Endothelial cell of umbilical vein (primary cell): ENCODE measurements at regions not wholly inside any gene's neighbourhood (a gene's known extent, or its start where the extent isn't known, plus 50 kb on each side); places are given as distances from the start of the nearest gene placed in this dataset.

Experiments used
- BruUV-seq: library from RNA; stranded (reverse); fragments of 400-500 nt; replicated peaks from 2 replicates; lab custom pipeline; 2021; lab: Mats Ljungman, UMichigan
- CTCF ChIA-PET: fragments of 300-600, 350-600 bp; sonication (Branson Sonifier 250); formaldehyde crosslinking; loops from one replicate; lab custom pipeline; 2021; ENCODE audit warnings: antibody characterized with exemption, inconsistent platforms; lab: Charles Lee
- POLR2A ChIA-PET: fragments of 300-600, 350-600 bp; sonication (Branson Sonifier 250); formaldehyde crosslinking; loops from one replicate; lab custom pipeline; 2021; ENCODE audit warnings: antibody characterized with exemption, inconsistent platforms; lab: Charles Lee
- DNase-seq: peaks from one replicate; pipeline ENCODE4 v3.0.0-alpha.2; 2011; ENCODE audit warnings: low read depth, low spot score
- FAIRE-seq: peaks from 2 replicates; lab custom pipeline; 2011; peaks lifted over from hg19 to GRCh38; lab: Jason Lieb, UNC
- H2AFZ ChIP-seq: 2 replicates; pipeline ENCODE4 v1.6.0; 2012; ENCODE audit warnings: low read depth, low read length, control low read depth, inconsistent platforms
- H3K27ac ChIP-seq: 2 replicates; pipeline ENCODE4 v1.5.1; 2011; ENCODE audit warnings: low read depth, mild to moderate bottlenecking, control low read depth, low read length, moderate library complexity; ENCODE audit not compliant: insufficient read depth
- H3K27me3 ChIP-seq, 2 experiments: 2 replicates each; pipeline versions ENCODE4 v1.6.0 to v1.6.1; 2011; ENCODE audit warnings: low read length in 2 of 2, mixed read lengths in 1 of 2; ENCODE audit not compliant: control insufficient read depth in 2 of 2, insufficient read depth in 2 of 2
- H3K36me3 ChIP-seq, 2 experiments: 2 replicates in 1 of 2; 3 replicates in 1 of 2; pipeline ENCODE4 v1.5.1; 2011; ENCODE audit warnings: low read length in 2 of 2, mild to moderate bottlenecking in 1 of 2, moderate library complexity in 1 of 2; ENCODE audit not compliant: control insufficient read depth in 2 of 2, insufficient read depth in 2 of 2; ENCODE audit errors: extremely low read depth in 1 of 2
- H3K4me1 ChIP-seq: 3 replicates; pipeline ENCODE4 v1.5.1; 2011; ENCODE audit warnings: mild to moderate bottlenecking, low read length; ENCODE audit not compliant: control insufficient read depth, insufficient read depth; ENCODE audit errors: extremely low read depth
- H3K4me2 ChIP-seq: 2 replicates; pipeline ENCODE4 v1.6.1; 2011; ENCODE audit warnings: low read length, control low read depth, mixed read lengths; ENCODE audit not compliant: insufficient read depth
- H3K4me3 ChIP-seq, 3 experiments: fragments of 200-600 bp in 1 of 3; sonication (generic), shearing (Covaris generic) in 1 of 3; replicated peaks in 1 of 3; 2 replicates each; pipeline ENCODE4 v1.5.1; 2011 to 2016; ENCODE audit warnings: control low read depth in 3 of 3, low read length in 3 of 3, mild to moderate bottlenecking in 2 of 3, inconsistent platforms in 1 of 3, low read depth in 1 of 3, moderate library complexity in 1 of 3; ENCODE audit not compliant: insufficient read depth in 1 of 3
- H3K79me2 ChIP-seq: 2 replicates; pipeline ENCODE4 v1.6.0; 2012; ENCODE audit warnings: low read length, inconsistent platforms; ENCODE audit not compliant: control insufficient read depth, insufficient read depth
- H3K9ac ChIP-seq: replicated peaks from 2 replicates; pipeline ENCODE3; 2011; ENCODE audit warnings: low read length, control low read depth; ENCODE audit not compliant: insufficient read depth; ENCODE audit errors: extremely low read depth
- H3K9me1 ChIP-seq: replicated peaks from 3 replicates; pipeline ENCODE4 v1.6.0; 2011; ENCODE audit warnings: mild to moderate bottlenecking, low read length; ENCODE audit not compliant: control insufficient read depth, insufficient read depth; ENCODE audit errors: extremely low read depth
- H3K9me3 ChIP-seq: replicated peaks from 2 replicates; pipeline ENCODE4 v1.5.1; 2012; ENCODE audit warnings: low read length, inconsistent platforms; ENCODE audit not compliant: control insufficient read depth, insufficient read depth
- H4K20me1 ChIP-seq: replicated peaks from 2 replicates; pipeline ENCODE3; 2011; ENCODE audit warnings: mild to moderate bottlenecking, low read length; ENCODE audit not compliant: control insufficient read depth, insufficient read depth; ENCODE audit errors: extremely low read depth
- CTCF ChIP-seq, 2 donors: IDR thresholded peaks; 1 replicate in 1 of 2; 2 replicates in 1 of 2; pipeline ENCODE4 v1.5.1; 2011; ENCODE audit warnings: low read length in 2 of 2, mild to moderate bottlenecking in 2 of 2, moderate library complexity in 2 of 2, control low read depth in 1 of 2, inconsistent platforms in 1 of 2, low read depth in 1 of 2; ENCODE audit not compliant: insufficient read depth in 1 of 2; ENCODE audit errors: extremely low read depth in 1 of 2
- EZH2 ChIP-seq: IDR thresholded peaks from 2 replicates; pipeline ENCODE4 v1.6.1; 2012; ENCODE audit warnings: borderline replicate concordance, low read depth, mild to moderate bottlenecking, moderate library complexity, low read length, inconsistent platforms; ENCODE audit not compliant: severe bottlenecking
- FOS ChIP-seq: IDR thresholded peaks from 2 replicates; pipeline ENCODE4 v1.6.1; 2011; ENCODE audit warnings: mild to moderate bottlenecking, low read length, moderate library complexity, borderline replicate concordance; ENCODE audit not compliant: insufficient read depth
- GATA2 ChIP-seq: IDR thresholded peaks from 2 replicates; pipeline ENCODE4 v1.7.0; 2011; ENCODE audit warnings: low read depth, mild to moderate bottlenecking, moderate library complexity, mixed read lengths, low read length; ENCODE audit not compliant: insufficient read length, insufficient read depth
- JUN ChIP-seq: IDR thresholded peaks from 2 replicates; pipeline ENCODE4 v1.6.1; 2011; ENCODE audit warnings: borderline replicate concordance, low read depth; ENCODE audit not compliant: insufficient read length, insufficient read depth
- MAX ChIP-seq: IDR thresholded peaks from 2 replicates; pipeline ENCODE4 v1.6.1; 2011; ENCODE audit not compliant: insufficient read depth, insufficient read length
- MYC ChIP-seq: IDR thresholded peaks from one replicate; pipeline ENCODE4 v1.6.1; 2011; ENCODE audit warnings: mild to moderate bottlenecking, low read depth, low read length
- POLR2A ChIP-seq: IDR thresholded peaks from 2 replicates; pipeline ENCODE4 v1.6.1; 2012; ENCODE audit warnings: low read depth, mild to moderate bottlenecking, control low read depth, low read length
- POLR2AphosphoS5 ChIP-seq: IDR thresholded peaks from 2 replicates; pipeline ENCODE4 v1.6.1; 2012; ENCODE audit warnings: low read depth, mild to moderate bottlenecking, control low read depth, low read length, moderate library complexity; ENCODE audit not compliant: insufficient read depth
- dilution Hi-C: fragments of 300-500 bp; cut with MboI; formaldehyde crosslinking; loops from one replicate; pipeline ENCODE4 v1.15.0; 2019; ENCODE audit warnings: low sequenced_read_pairs; ENCODE audit not compliant: extremely low pct_ligation_motif_present
- intact Hi-C: fragments of 100-400 bp; cut with micrococcal nuclease; formaldehyde crosslinking; loops from one replicate; pipeline ENCODE4 v1.10.0; 2022

- Histone ChIP-seq H3K9me3 (no peaks in the 10 kb centered on the region), H3K27me3 (no peaks in the 10 kb centered on the region), H3K36me3 (no peaks in the 10 kb centered on the region), H3K79me2 (no peaks in the 10 kb centered on the region), H3K4me2 (no peak overlapping the region), H2AFZ (no peak overlapping the region), H4K20me1 (no peaks in the 10 kb centered on the region), H3K9me1 (no peaks in the 10 kb centered on the region), H3K9ac (no peak overlapping the region), H3K4me3 (no peak overlapping the region), H3K27ac (no peak overlapping the region), H3K4me1 (no peaks in the 10 kb centered on the region)
- POLR2A ChIA-PET = no interaction called here
- intact Hi-C loops (loop anchor here (5.0 kb wide), 1 partner anchor 89 kb away; no protein-coding TSS in a partner anchor), dilution Hi-C loops (loop anchor here (25.0 kb wide), 1 partner anchor 154 kb away; no protein-coding TSS in a partner anchor)
- FAIRE-seq (no peak), DNase-seq (no peak)
- CTCF ChIA-PET = interaction anchor here (0.9 to 3.2 kb wide), 2 partner anchors 143 to 154 kb away, joined by 3 to 13 read pairs; no protein-coding TSS in a partner anchor
- TF ChIP-seq FOS (no peak), CTCF (IDR thresholded peaks at IDR 0.05; ENCODE audit: extremely low read depth in 1 of 2, insufficient read depth in 1 of 2, low read depth in 1 of 2, low read length in 2 of 2) (no peak), JUN (no peak), POLR2A (no peak), EZH2 (no peak), POLR2AphosphoS5 (no peak), GATA2 (no peak), MYC (no peak), MAX (no peak)
- BruUV-seq = no TSS peak
Measured at GRCh38 chr1:43066578-43066977, 105.5 kb downstream of the EBNA1BP2 start.
